HG02588 (cell line): ENCODE measurements at regions not wholly inside any gene's neighbourhood (a gene's known extent, or its start where the extent isn't known, plus 50 kb on each side); places are given as distances from the start of the nearest gene placed in this dataset.

Experiments
- ATAC-seq: cut with Tn5 transposase; IDR thresholded peaks from one replicate; pipeline ENCODE4 v1.9.1; 2021; ENCODE audit warnings: mild to moderate bottlenecking, moderate library complexity; ENCODE audit not compliant: unreplicated experiment

GRCh38 chr12:4137015-4137414 is 136.5 kb upstream of the CCND2 start:
- no peak for ATAC-seq

GRCh38 chr12:4135919-4136605 is 137.5 kb upstream of the CCND2 start:
- peak; percentile 83 for ATAC-seq

GRCh38 chr12:4134448-4135263 is 138.9 kb upstream of the CCND2 start:
- ATAC-seq = no peak

GRCh38 chr12:4133636-4134447 is 139.7 kb upstream of the CCND2 start:
- ATAC-seq = no peak

- ATAC-seq = no peak
Observed at GRCh38 chr12:4133029-4133428, 140.5 kb upstream of the CCND2 start.

- no peak for ATAC-seq
Observed at GRCh38 chr12:4121506-4122020, 152.0 kb upstream of the CCND2 start.

GRCh38 chr12:4120316-4120917 is 153.1 kb upstream of the CCND2 start:
- no peak for ATAC-seq

- peak; percentile 73 for ATAC-seq
Observed at GRCh38 chr12:4119157-4119761, 154.3 kb upstream of the CCND2 start.

GRCh38 chr12:4118601-4119156 is 154.9 kb upstream of the CCND2 start:
- no peak for ATAC-seq

- ATAC-seq = peak; percentile 37
Observed at GRCh38 chr12:4118017-4118510, 155.5 kb upstream of the CCND2 start.

GRCh38 chr12:4117386-4118016 is 156.1 kb upstream of the CCND2 start:
- no peak for ATAC-seq

GRCh38 chr12:4116251-4117111 is 157.1 kb upstream of the CCND2 start:
- no peak for ATAC-seq

- no peak for ATAC-seq
Observed at GRCh38 chr12:4115570-4115969, 158.0 kb upstream of the CCND2 start.

- ATAC-seq = no peak
Observed at GRCh38 chr12:4114986-4115385, 158.6 kb upstream of the CCND2 start.

- no peak for ATAC-seq
Observed at GRCh38 chr12:4112734-4113325, 160.7 kb upstream of the CCND2 start.

GRCh38 chr12:4112290-4112689 is 161.3 kb upstream of the CCND2 start:
- ATAC-seq = peak; percentile 39

GRCh38 chr12:4111010-4111409 is 162.6 kb upstream of the CCND2 start:
- ATAC-seq = no peak

- ATAC-seq = no peak
Observed at GRCh38 chr12:4109826-4110225, 163.7 kb upstream of the CCND2 start.
